Neutrophil (primary cell): ENCODE measurements at regions not wholly inside any gene's neighbourhood (a gene's known extent, or its start where the extent isn't known, plus 50 kb on each side); places are given as distances from the start of the nearest gene placed in this dataset.

Experiments
- H3K27ac ChIP-seq: fragments of 200-600 bp; sonication (generic); 2 replicates; pipeline ENCODE4 v1.5.1; 2016; ENCODE audit warnings: mild to moderate bottlenecking, moderate library complexity
- H3K27me3 ChIP-seq: fragments of 200-600 bp; sonication (generic); 2 replicates; pipeline ENCODE4 v1.6.0; 2016; ENCODE audit warnings: mild to moderate bottlenecking
- H3K36me3 ChIP-seq: fragments of 200-600 bp; sonication (generic); 2 replicates; pipeline ENCODE4 v1.5.1; 2017
- H3K4me1 ChIP-seq, 2 experiments: fragments of 200-600 bp in 1 of 2; sonication (generic) in 1 of 2; 1 replicate in 1 of 2; 2 replicates in 1 of 2; pipeline versions ENCODE4 v1.5.1 to v1.6.1; 2013 to 2016; ENCODE audit warnings: low read depth in 1 of 2, low read length in 1 of 2, mild to moderate bottlenecking in 1 of 2, moderate library complexity in 1 of 2; ENCODE audit not compliant: control insufficient read depth in 1 of 2, insufficient read depth in 1 of 2
- H3K4me3 ChIP-seq, 2 experiments: fragments of 200-600 bp in 1 of 2; sonication (generic) in 1 of 2; 1 replicate in 1 of 2; 2 replicates in 1 of 2; pipeline ENCODE4 v1.5.1; 2013 to 2016; ENCODE audit warnings: low read depth in 1 of 2, low read length in 1 of 2, mild to moderate bottlenecking in 1 of 2, moderate library complexity in 1 of 2
- H3K9me3 ChIP-seq: fragments of 200-600 bp; sonication (generic); 2 replicates; pipeline ENCODE4 v1.5.1; 2016
- TF ChIP-seq, protein P1 (sequence below): fragments of 200-600 bp; sonication (generic); IDR thresholded peaks from 2 replicates; pipeline ENCODE4 v1.5.1; 2016; ENCODE audit warnings: antibody characterized with exemption

DNA sequence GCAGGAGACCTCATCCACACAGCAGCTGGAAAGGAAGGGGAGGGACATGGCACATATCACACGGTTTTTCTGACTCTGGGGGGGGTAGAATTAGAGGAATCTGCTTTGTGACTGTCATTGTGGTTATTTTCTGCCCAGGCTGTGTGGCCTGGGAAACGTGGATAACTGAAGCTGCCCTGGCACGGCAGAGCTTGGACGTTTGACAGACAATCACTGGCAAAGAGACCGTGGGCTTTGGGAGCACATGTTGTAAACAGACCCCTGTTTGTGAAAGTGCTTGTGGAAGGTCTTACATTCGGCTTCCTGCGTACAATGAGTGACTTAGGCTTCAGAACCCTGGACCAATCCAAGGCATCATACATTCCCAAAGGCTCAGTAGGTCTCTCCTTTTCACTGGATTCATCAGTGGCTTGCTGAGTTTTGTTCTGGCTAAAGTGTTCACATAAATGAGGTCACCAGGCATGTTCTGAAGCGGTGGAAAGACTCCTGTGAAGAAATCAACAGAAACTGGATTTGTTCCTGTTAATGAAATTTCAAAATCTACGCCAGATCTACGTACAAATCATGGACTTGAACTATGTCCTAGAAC, 188.2 kb downstream of the TEX36 start:
- TF ChIP-seq, protein P1, sequence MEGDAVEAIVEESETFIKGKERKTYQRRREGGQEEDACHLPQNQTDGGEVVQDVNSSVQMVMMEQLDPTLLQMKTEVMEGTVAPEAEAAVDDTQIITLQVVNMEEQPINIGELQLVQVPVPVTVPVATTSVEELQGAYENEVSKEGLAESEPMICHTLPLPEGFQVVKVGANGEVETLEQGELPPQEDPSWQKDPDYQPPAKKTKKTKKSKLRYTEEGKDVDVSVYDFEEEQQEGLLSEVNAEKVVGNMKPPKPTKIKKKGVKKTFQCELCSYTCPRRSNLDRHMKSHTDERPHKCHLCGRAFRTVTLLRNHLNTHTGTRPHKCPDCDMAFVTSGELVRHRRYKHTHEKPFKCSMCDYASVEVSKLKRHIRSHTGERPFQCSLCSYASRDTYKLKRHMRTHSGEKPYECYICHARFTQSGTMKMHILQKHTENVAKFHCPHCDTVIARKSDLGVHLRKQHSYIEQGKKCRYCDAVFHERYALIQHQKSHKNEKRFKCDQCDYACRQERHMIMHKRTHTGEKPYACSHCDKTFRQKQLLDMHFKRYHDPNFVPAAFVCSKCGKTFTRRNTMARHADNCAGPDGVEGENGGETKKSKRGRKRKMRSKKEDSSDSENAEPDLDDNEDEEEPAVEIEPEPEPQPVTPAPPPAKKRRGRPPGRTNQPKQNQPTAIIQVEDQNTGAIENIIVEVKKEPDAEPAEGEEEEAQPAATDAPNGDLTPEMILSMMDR, result no peak

DNA sequence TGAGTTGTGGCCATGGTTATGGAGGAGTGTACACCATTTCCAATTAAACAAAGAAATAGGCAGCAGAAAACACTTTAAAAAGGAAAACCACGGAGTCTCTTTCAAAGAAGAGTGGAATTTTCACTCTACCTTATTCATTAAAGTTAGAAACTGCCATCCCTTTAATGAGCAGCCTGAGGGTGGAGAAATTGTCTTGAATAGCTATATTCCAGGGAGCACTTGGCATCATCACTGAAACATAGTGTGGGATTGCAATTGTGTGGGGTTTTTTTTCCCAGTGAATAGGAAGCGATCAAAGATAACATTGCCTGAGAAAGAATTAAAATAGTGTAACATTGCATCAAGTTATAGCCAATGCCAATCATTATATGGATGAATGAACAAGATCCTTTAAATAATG, 191.6 kb downstream of the TEX36 start:
- H3K36me3 ChIP-seq, result no peaks in the 10 kb centered on the region
- TF ChIP-seq, protein P1, result no peak
- no peak overlapping the region for H3K27ac ChIP-seq

More for the DNA sequence above, 188.2 kb downstream of the TEX36 start:
- no peaks in the 10 kb centered on the region for H3K9me3 ChIP-seq
- no peaks in the 10 kb centered on the region for H3K36me3 ChIP-seq
- no peak overlapping the region for H3K4me3 ChIP-seq
- no peaks in the 10 kb centered on the region for H3K4me1 ChIP-seq
- peaks cover 4% of the 10 kb centered on the region for H3K27me3 ChIP-seq
- H3K27ac ChIP-seq, result no peak overlapping the region

DNA sequence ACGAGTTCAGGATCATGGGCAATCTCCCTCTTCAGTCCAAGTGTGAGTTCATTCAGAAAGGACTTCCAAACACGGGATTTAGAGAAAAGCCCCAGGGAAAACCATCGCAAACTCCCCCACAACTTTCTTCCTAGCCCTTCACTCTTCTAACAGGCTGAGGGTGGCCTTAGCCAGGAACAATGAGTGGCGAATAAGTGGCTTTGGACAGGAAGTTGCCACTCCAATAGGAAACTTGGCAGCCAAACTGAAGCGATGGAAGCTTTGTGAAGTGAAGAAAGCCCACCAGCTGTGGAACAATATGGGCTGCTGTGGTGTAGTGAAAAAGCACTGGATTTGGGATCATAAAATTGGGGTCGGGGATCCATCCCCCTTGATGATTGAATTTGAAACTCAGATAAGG, 193.2 kb downstream of the TEX36 start:
- H3K4me3 ChIP-seq, result no peak overlapping the region
- no peaks in the 10 kb centered on the region for H3K9me3 ChIP-seq
- H3K27ac ChIP-seq, result no peak overlapping the region
- H3K36me3 ChIP-seq, result no peaks in the 10 kb centered on the region
- TF ChIP-seq, protein P1, result no peak
- H3K27me3 ChIP-seq, result peaks cover 7% of the 10 kb centered on the region
- H3K4me1 ChIP-seq, result no peaks in the 10 kb centered on the region

More for the DNA sequence above, 191.6 kb downstream of the TEX36 start:
- Histone ChIP-seq H3K9me3 (no peaks in the 10 kb centered on the region), H3K4me3 (no peak overlapping the region), H3K27me3 (peaks cover 7% of the 10 kb centered on the region), H3K4me1 (no peaks in the 10 kb centered on the region)

DNA sequence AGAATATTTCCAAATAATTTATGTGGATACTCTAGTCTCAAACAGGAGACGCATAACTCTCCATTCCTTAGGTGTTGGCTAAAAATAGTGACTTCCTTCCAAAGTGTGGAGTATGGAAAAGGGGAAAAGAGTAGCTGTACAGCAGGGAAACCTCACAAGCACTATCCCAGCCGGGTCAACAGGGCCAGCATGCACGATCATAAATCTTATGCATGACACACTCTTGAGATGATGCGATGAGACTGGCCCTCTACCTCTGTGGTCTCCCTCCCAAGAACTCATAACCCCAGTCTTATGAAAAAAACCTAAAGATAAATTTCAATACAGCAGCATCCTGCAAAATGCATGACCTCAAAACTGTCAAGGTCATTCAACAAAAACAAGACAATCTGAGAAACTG, 197.3 kb downstream of the TEX36 start:
- TF ChIP-seq, protein P1, result no peak
- H3K4me1 ChIP-seq, result no peaks in the 10 kb centered on the region
- H3K27ac ChIP-seq, result no peak overlapping the region
- H3K4me3 ChIP-seq, result no peak overlapping the region
- no peaks in the 10 kb centered on the region for H3K9me3 ChIP-seq
- H3K27me3 ChIP-seq, result peaks cover 7% of the 10 kb centered on the region
- no peaks in the 10 kb centered on the region for H3K36me3 ChIP-seq

DNA sequence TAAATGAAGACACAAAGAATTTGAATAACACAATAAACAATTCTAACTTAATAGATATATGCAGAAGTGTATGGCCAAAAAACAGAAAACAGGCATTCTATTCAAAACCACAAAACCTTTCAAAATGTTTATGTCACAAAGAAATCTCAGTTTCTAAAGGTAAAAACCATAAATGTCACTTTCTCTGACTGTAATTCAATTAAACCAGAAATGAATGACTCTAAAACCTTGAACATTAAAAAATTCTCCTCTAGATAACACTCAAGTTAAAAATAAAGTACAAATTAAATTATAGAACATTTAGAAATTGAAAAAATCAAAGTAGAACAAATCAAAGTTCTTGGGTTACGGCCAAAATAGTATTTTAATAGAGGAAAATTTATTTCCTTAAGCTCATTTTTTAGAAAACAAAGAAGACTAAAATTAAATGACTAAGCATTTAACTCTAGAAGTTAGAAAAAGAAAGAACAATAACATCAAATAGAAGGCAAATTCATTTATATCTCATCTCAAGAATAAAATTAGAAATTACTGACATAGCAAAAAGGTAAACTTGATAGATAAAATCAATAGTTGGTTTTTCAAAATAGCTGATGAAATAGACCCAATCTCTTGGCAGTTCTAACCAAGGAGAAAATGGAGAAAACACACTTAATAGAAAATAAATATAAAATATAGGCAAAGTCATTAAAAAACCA, 198.8 kb downstream of the TEX36 start:
- no peaks in the 10 kb centered on the region for H3K9me3 ChIP-seq
- no peaks in the 10 kb centered on the region for H3K27me3 ChIP-seq
- no peaks in the 10 kb centered on the region for H3K4me1 ChIP-seq
- no peaks in the 10 kb centered on the region for H3K36me3 ChIP-seq
- no peak overlapping the region for H3K27ac ChIP-seq
- TF ChIP-seq, protein P1, result no peak
- no peak overlapping the region for H3K4me3 ChIP-seq
